Smooth muscle cell (in vitro differentiated cells): ENCODE measurements at regions not wholly inside any gene's neighbourhood (a gene's known extent, or its start where the extent isn't known, plus 50 kb on each side); places are given as distances from the start of the nearest gene placed in this dataset.
A peak's percentile ranks its signal among the peaks of the same experiment; 100 is the strongest.

ENCODE experiments used
- DNase-seq: peaks from one replicate; lab custom pipeline; 2025; ENCODE audit not compliant: unreplicated experiment; lab: John Stamatoyannopoulos, UW
- H2AFZ ChIP-seq: fragments of 200-600 bp; sonication (generic); 2 replicates; pipeline ENCODE4 v1.6.0; 2016; ENCODE audit warnings: antibody characterized with exemption, low read depth, mild to moderate bottlenecking
- H3F3A ChIP-seq: fragments of 200-600 bp; sonication (generic); 2 replicates; pipeline ENCODE4 v1.6.0; 2017; ENCODE audit warnings: antibody characterized with exemption, low read depth
- H3K27ac ChIP-seq: fragments of 200-600 bp; sonication (generic); 2 replicates; pipeline ENCODE4 v1.5.1; 2016; ENCODE audit warnings: low read depth, mild to moderate bottlenecking
- H3K27me3 ChIP-seq: fragments of 200-600 bp; sonication (generic); 2 replicates; pipeline ENCODE4 v1.6.1; 2016; ENCODE audit warnings: low read depth, mild to moderate bottlenecking
- H3K36me3 ChIP-seq: fragments of 200-600 bp; sonication (generic); 2 replicates; pipeline ENCODE4 v1.5.1; 2016; ENCODE audit warnings: low read depth
- H3K4me1 ChIP-seq: fragments of 200-600 bp; sonication (generic); 2 replicates; pipeline ENCODE4 v1.5.1; 2016; ENCODE audit warnings: low read depth
- H3K4me2 ChIP-seq: fragments of 200-600 bp; sonication (generic); 2 replicates; pipeline ENCODE4 v1.6.0; 2016; ENCODE audit warnings: mild to moderate bottlenecking
- H3K4me3 ChIP-seq: fragments of 200-600 bp; sonication (generic); 2 replicates; pipeline ENCODE4 v1.5.1; 2016; ENCODE audit warnings: mild to moderate bottlenecking
- H3K79me2 ChIP-seq: fragments of 200-600 bp; sonication (generic); 2 replicates; pipeline ENCODE4 v1.6.0; 2016; ENCODE audit warnings: low read depth, mild to moderate bottlenecking
- H3K9ac ChIP-seq: fragments of 200-600 bp; sonication (generic); 2 replicates; pipeline ENCODE4 v1.6.0; 2016; ENCODE audit warnings: low read depth
- H3K9me3 ChIP-seq: fragments of 200-600 bp; sonication (generic); replicated peaks from 2 replicates; pipeline ENCODE4 v1.5.1; 2016; ENCODE audit warnings: low read depth
- H4K20me1 ChIP-seq: fragments of 200-600 bp; sonication (generic); 2 replicates; pipeline ENCODE4 v1.6.0; 2016; ENCODE audit warnings: low read depth
- WGBS: methylation state at CpG from one replicate; pipeline ENCODE4 v1.1.7; 2016; ENCODE audit warnings: low lambda C conversion rate; 5-methylcytosine and 5-hydroxymethylcytosine counted together
- TF ChIP-seq, protein P1 (sequence below): fragments of 200-600 bp; sonication (generic); IDR thresholded peaks from 2 replicates; pipeline ENCODE4 v1.5.1; 2017; ENCODE audit warnings: borderline replicate concordance, mild to moderate bottlenecking, antibody characterized with exemption; ENCODE audit not compliant: insufficient read depth, poor library complexity, severe bottlenecking

DNA sequence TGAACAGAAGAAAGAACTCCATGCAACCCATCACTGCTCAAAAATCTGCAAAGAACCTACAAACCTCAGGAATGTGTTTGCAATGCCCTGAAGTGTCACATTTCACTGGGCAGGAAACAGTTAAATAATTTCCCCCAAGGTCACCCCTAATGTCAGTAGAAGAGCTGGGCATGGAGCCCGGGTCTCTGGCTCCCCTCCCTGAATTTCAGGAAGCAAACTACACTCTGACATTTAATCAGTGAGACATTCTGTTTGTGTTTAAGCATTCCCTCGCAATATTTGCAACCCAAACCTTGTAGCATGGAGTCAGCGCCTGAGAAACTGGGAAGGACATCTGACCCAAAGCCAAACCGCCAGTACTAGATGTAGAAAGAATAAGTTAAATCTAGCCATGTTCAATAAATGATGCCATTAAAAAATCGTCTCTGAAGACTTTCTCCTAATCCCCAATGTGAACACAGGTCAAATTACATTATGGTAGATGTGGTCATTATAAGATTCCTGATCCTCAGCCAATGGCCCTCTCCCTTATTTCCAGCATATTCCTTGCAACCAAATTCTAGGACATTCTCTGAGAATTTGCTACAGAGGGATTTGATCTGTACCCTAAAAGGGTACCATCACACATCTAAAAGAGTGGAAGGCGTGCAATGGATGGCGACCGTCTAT lies 91.2 kb upstream of the ADTRP start:
- no peaks in the 10 kb centered on the region for H3K4me1 ChIP-seq
- H3K36me3 ChIP-seq = no peaks in the 10 kb centered on the region
- TF ChIP-seq, protein P1, sequence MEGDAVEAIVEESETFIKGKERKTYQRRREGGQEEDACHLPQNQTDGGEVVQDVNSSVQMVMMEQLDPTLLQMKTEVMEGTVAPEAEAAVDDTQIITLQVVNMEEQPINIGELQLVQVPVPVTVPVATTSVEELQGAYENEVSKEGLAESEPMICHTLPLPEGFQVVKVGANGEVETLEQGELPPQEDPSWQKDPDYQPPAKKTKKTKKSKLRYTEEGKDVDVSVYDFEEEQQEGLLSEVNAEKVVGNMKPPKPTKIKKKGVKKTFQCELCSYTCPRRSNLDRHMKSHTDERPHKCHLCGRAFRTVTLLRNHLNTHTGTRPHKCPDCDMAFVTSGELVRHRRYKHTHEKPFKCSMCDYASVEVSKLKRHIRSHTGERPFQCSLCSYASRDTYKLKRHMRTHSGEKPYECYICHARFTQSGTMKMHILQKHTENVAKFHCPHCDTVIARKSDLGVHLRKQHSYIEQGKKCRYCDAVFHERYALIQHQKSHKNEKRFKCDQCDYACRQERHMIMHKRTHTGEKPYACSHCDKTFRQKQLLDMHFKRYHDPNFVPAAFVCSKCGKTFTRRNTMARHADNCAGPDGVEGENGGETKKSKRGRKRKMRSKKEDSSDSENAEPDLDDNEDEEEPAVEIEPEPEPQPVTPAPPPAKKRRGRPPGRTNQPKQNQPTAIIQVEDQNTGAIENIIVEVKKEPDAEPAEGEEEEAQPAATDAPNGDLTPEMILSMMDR = no peak
- no peaks in the 10 kb centered on the region for H3K79me2 ChIP-seq
- no peak for DNase-seq
- no peak overlapping the region for H3K4me3 ChIP-seq
- no peaks in the 10 kb centered on the region for H3F3A ChIP-seq
- 82% methylated on average over 8 of the region's 8 CpGs for WGBS
- H3K27ac ChIP-seq = no peak overlapping the region
- no peaks in the 10 kb centered on the region for H3K27me3 ChIP-seq
- no peaks in the 10 kb centered on the region for H4K20me1 ChIP-seq
- no peak overlapping the region for H2AFZ ChIP-seq
- H3K9me3 ChIP-seq = no peaks in the 10 kb centered on the region
- H3K4me2 ChIP-seq = no peak overlapping the region
- no peak overlapping the region for H3K9ac ChIP-seq

DNA sequence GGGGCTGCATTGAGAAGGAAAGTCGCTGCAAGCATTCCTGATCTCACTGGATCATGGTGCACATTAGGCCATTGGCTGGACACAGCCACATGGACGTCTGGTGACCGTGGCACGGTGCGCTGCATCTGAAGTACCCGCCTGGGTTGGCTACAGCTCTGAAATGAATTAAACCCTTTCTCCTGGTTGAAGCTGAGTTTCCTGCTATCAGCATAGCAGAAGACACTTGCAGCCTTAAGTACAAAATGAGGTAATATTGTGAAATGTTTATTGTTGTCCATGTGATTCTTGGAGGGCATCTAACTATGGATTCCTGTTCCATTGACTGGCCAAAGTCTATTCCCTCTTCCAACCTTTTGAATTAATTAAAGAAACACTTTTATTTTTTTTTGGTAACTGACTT lies 89.8 kb upstream of the ADTRP start:
- H3K4me3 ChIP-seq = no peak overlapping the region
- WGBS = 95% methylated on average over 6 of the region's 6 CpGs

DNA sequence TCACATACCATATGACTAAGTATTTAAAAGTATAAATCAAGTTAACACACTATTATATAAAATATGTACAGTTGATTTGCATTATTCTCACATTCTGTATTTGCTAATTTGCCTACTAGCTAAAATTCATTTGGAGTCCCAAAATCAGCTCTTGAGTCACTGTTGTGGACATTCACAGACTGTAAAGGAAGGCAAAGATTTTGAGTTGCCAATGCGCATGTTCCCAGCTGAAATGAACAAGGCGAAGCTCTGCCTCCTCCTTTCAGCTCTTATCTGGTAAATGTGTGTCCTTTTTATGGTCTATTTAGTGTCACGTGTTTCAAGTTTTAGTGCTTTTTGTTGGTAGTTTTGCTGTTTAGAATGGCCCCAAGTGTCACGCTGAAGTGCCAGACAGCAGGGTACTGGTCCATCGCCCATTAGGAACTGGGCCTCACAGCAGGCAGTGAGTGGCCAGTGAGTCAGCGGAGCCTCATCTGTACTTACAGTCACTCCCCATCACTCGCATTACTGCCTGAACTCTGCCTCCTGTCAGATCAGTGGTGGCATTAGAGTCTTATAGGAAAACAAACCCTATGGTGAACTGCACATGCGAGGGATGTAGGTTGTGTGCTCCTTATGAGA lies 87.2 kb upstream of the ADTRP start:
- WGBS = 63% methylated on average over 8 of the region's 8 CpGs
- Histone ChIP-seq H3K9ac (no peak overlapping the region), H3F3A (no peaks in the 10 kb centered on the region), H3K27me3 (no peaks in the 10 kb centered on the region), H2AFZ (peak overlapping the region; percentile 4), H3K4me2 (no peak overlapping the region), H3K79me2 (no peaks in the 10 kb centered on the region), H3K27ac (no peak overlapping the region), H3K9me3 (no peaks in the 10 kb centered on the region), H3K36me3 (no peaks in the 10 kb centered on the region), H3K4me3 (no peak overlapping the region), H3K4me1 (no peaks in the 10 kb centered on the region), H4K20me1 (no peaks in the 10 kb centered on the region)
- TF ChIP-seq, protein P1 = no peak
- no peak for DNase-seq

More for the DNA sequence above, 89.8 kb upstream of the ADTRP start:
- H3K9ac ChIP-seq = no peak overlapping the region
- H3F3A ChIP-seq = no peaks in the 10 kb centered on the region
- no peaks in the 10 kb centered on the region for H4K20me1 ChIP-seq
- H3K79me2 ChIP-seq = no peaks in the 10 kb centered on the region
- no peaks in the 10 kb centered on the region for H3K9me3 ChIP-seq
- no peak overlapping the region for H2AFZ ChIP-seq
- H3K27me3 ChIP-seq = no peaks in the 10 kb centered on the region
- H3K36me3 ChIP-seq = no peaks in the 10 kb centered on the region
- no peak overlapping the region for H3K4me2 ChIP-seq
- TF ChIP-seq, protein P1 = no peak
- DNase-seq = no peak
- H3K4me1 ChIP-seq = no peaks in the 10 kb centered on the region
- no peak overlapping the region for H3K27ac ChIP-seq

DNA sequence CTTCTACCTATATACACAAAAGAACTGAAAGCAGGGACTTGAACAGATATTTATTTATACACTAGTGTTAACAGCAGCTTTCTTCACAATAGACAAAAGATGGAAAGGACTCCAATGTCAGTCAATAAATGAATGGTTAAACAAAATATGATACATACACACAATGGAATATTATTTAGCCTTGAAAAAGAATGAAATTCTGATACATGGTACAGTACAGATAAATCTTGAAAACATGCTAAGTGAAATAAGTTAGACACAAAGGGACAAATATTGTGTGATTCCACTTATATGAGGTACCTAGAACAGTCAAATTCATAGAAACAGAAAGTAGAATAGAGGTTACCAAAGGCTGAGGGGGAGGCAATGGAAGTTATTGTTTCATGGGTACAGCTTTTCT lies 79.8 kb upstream of the ADTRP start:
- no peak for DNase-seq
- TF ChIP-seq, protein P1 = no peak
- H4K20me1 ChIP-seq = no peaks in the 10 kb centered on the region
- H2AFZ ChIP-seq = no peak overlapping the region
- H3K27me3 ChIP-seq = no peaks in the 10 kb centered on the region
- H3K4me3 ChIP-seq = no peak overlapping the region
- no peaks in the 10 kb centered on the region for H3F3A ChIP-seq
- H3K4me1 ChIP-seq = no peaks in the 10 kb centered on the region
- no peak overlapping the region for H3K27ac ChIP-seq
- H3K79me2 ChIP-seq = no peaks in the 10 kb centered on the region
- H3K9me3 ChIP-seq = no peaks in the 10 kb centered on the region
- no peak overlapping the region for H3K4me2 ChIP-seq
- H3K36me3 ChIP-seq = no peaks in the 10 kb centered on the region
- H3K9ac ChIP-seq = no peak overlapping the region
